PC-3 (cell line): ENCODE measurements at regions not wholly inside any gene's neighbourhood (a gene's known extent, or its start where the extent isn't known, plus 50 kb on each side); places are given as distances from the start of the nearest gene placed in this dataset.

Experiments used
- EZH2 ChIP-seq: fragments of 300-600 bp; sonication (generic); IDR thresholded peaks from one replicate; pipeline ENCODE4 v1.6.1; 2017; ENCODE audit warnings: antibody characterized with exemption, mild to moderate bottlenecking, low read length; ENCODE audit not compliant: unreplicated experiment
- TF ChIP-seq, protein P1 (sequence below): fragments of 300-600 bp; sonication (generic); conservative IDR thresholded peaks from 2 replicates; pipeline ENCODE4 v1.5.1; 2017; ENCODE audit warnings: antibody characterized with exemption, low read depth, mild to moderate bottlenecking, low read length

DNA sequence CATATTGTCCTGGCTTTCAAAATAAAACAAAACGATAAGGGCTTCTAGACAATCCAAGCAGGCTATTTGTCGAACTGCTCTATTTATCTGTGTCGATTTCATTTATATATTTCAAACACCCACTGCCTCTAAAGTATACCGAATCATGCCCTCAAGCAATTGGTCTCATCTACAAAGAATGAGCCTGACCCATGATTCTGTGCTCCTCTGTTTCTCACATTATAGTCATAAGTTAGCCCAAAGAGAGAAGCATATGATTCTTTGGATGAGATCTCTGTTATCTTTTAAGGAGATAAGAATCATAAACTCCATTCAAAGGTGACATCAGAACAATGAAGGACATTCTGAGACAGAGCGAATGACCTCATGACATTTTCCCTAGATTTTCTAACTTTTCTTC lies 191.1 kb downstream of the MAP2K6 start:
- TF ChIP-seq, protein P1, sequence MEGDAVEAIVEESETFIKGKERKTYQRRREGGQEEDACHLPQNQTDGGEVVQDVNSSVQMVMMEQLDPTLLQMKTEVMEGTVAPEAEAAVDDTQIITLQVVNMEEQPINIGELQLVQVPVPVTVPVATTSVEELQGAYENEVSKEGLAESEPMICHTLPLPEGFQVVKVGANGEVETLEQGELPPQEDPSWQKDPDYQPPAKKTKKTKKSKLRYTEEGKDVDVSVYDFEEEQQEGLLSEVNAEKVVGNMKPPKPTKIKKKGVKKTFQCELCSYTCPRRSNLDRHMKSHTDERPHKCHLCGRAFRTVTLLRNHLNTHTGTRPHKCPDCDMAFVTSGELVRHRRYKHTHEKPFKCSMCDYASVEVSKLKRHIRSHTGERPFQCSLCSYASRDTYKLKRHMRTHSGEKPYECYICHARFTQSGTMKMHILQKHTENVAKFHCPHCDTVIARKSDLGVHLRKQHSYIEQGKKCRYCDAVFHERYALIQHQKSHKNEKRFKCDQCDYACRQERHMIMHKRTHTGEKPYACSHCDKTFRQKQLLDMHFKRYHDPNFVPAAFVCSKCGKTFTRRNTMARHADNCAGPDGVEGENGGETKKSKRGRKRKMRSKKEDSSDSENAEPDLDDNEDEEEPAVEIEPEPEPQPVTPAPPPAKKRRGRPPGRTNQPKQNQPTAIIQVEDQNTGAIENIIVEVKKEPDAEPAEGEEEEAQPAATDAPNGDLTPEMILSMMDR, result no peak
- no peak for TF ChIP-seq EZH2
